ENCODE measurements at regions not wholly inside any gene's neighbourhood (a gene's known extent, or its start where the extent isn't known, plus 50 kb on each side); places are given as distances from the start of the nearest gene placed in this dataset.

DNA sequence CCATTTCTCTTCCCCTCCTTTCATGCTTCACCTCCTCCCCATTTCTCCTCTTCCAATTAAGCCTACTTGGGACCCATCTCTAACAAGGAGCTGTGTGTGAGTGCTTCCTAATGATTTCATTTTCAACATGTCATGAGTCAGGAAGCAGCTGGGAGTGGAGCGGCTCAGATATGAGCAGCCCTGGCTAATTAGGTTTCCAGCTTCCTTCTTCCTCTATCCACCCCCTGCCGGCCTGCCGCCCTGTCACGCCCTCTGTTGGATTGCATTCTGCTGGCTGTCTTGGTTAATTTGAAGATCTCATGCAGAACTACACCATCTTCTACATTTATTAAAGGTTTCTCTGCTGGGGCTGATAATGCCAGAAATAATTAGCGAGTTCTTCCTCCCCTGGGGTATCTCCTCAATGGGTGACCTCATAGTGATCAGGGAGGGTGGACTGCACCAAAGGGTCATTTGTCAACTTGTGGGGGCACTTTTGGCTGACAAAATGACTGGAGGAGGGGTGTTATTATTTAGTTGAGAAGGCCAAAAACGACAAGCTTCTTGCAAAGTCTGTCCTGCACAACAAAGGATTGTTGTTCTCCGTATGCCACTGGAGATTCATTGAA, 300.9 kb upstream of the SRRM4 start (continued):
- TF ChIP-seq, protein P1, sequence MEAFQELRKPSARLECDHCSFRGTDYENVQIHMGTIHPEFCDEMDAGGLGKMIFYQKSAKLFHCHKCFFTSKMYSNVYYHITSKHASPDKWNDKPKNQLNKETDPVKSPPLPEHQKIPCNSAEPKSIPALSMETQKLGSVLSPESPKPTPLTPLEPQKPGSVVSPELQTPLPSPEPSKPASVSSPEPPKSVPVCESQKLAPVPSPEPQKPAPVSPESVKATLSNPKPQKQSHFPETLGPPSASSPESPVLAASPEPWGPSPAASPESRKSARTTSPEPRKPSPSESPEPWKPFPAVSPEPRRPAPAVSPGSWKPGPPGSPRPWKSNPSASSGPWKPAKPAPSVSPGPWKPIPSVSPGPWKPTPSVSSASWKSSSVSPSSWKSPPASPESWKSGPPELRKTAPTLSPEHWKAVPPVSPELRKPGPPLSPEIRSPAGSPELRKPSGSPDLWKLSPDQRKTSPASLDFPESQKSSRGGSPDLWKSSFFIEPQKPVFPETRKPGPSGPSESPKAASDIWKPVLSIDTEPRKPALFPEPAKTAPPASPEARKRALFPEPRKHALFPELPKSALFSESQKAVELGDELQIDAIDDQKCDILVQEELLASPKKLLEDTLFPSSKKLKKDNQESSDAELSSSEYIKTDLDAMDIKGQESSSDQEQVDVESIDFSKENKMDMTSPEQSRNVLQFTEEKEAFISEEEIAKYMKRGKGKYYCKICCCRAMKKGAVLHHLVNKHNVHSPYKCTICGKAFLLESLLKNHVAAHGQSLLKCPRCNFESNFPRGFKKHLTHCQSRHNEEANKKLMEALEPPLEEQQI (IDR thresholded peaks at IDR 0.05), result no peak
- TF ChIP-seq ZNF778 (CRISPR knock-in tag; IDR thresholded peaks at IDR 0.05), result no peak
- 0 out of 2 replicates have a peak, but pooled peaks have one; percentile 6 for TF ChIP-seq SMC3 (conservative IDR thresholded peaks at IDR 0.05; ENCODE audit: insufficient read depth, low read depth, low read length)
- no peak for TF ChIP-seq EWSR1 (IDR thresholded peaks at IDR 0.05; ENCODE audit: borderline replicate concordance, low read depth, partially characterized antibody)
- no peak for TF ChIP-seq HDAC8 (tag; IDR thresholded peaks at IDR 0.05)
- TF ChIP-seq DPF2 (IDR thresholded peaks at IDR 0.05), result peak; percentile 39; the same call in 1 of the 2 replicates
- TF ChIP-seq NR3C1 (CRISPR knock-in tag; IDR thresholded peaks at IDR 0.05), result no peak
- TF ChIP-seq SMARCA4 (IDR thresholded peaks at IDR 0.05), result 0 out of 2 replicates have a peak, but pooled peaks have one; percentile 24
- TF ChIP-seq MAFK (IDR thresholded peaks at IDR 0.05; ENCODE audit: low read length), result no peak
- no peak for TF ChIP-seq ELK3 (CRISPR knock-in tag; IDR thresholded peaks at IDR 0.05)
- TF ChIP-seq CAMTA2 (CRISPR knock-in tag; conservative IDR thresholded peaks at IDR 0.05), result no peak
- no peak for TF ChIP-seq ZNF79 (CRISPR knock-in tag; IDR thresholded peaks at IDR 0.05; ENCODE audit: low read depth)
- TF ChIP-seq RREB1 (CRISPR knock-in tag; IDR thresholded peaks at IDR 0.05), result no peak
